ENCODE measurements at regions not wholly inside any gene's neighbourhood (a gene's known extent, or its start where the extent isn't known, plus 50 kb on each side); places are given as distances from the start of the nearest gene placed in this dataset.

GRCh38 chr18:77505499-77505898 lies 255.9 kb downstream of the GALR1 start:
- TF ChIP-seq CTCF (conservative IDR thresholded peaks at IDR 0.05; ENCODE audit: low read length) (no peak), EZH2phosphoT487 (IDR thresholded peaks at IDR 0.05; ENCODE audit: borderline replicate concordance, low read depth, low read length) (no peak)
